SK-N-SH (cell line): ENCODE measurements at regions not wholly inside any gene's neighbourhood (a gene's known extent, or its start where the extent isn't known, plus 50 kb on each side); places are given as distances from the start of the nearest gene placed in this dataset.

ENCODE experiments used
- CTCF ChIA-PET: fragments of 300-600, 350-600 bp; formaldehyde crosslinking; extraction: SDS; loops from one replicate; lab custom pipeline; 2021; lab: Yijun Ruan, JAX
- POLR2A ChIA-PET: fragments of 350-600 bp; sonication (Branson Sonifier 250); formaldehyde crosslinking; extraction: SDS; loops from one replicate; lab custom pipeline; 2020; ENCODE audit warnings: antibody characterized with exemption, inconsistent platforms; lab: Yijun Ruan, JAX
- DNase-seq: peaks from one replicate; pipeline ENCODE4 v3.0.0; 2012
- H2AFZ ChIP-seq: fragments of 200-600 bp; sonication (generic); 2 replicates; pipeline ENCODE4 v1.8.1; 2016; ENCODE audit warnings: antibody characterized with exemption, mild to moderate bottlenecking, low read depth
- H3F3A ChIP-seq: fragments of 200-600 bp; sonication (generic); replicated peaks from 2 replicates; pipeline ENCODE3; 2016; ENCODE audit warnings: antibody characterized with exemption, mild to moderate bottlenecking; ENCODE audit not compliant: insufficient read depth
- H3K27ac ChIP-seq, 2 experiments: fragments of 200-500 bp in 1 of 2; fragments of 200-600 bp in 1 of 2; sonication (Bioruptor generic) in 1 of 2; sonication (generic), shearing (Covaris generic) in 1 of 2; 2 replicates each; pipeline versions ENCODE4 v1.5.1 to v1.6.1; 2014 to 2016; ENCODE audit warnings: low read depth in 2 of 2, inconsistent platforms in 1 of 2, low read length in 1 of 2, mild to moderate bottlenecking in 1 of 2, mixed read lengths in 1 of 2
- H3K27me3 ChIP-seq: fragments of 200-600 bp; sonication (generic), shearing (Covaris generic); 2 replicates; pipeline ENCODE4 v1.6.1; 2016; ENCODE audit warnings: mixed run types; ENCODE audit not compliant: insufficient read depth
- H3K36me3 ChIP-seq, 2 experiments: fragments of 200-500 bp in 1 of 2; fragments of 200-600 bp in 1 of 2; sonication (Bioruptor generic) in 1 of 2; sonication (generic) in 1 of 2; replicated peaks in 1 of 2; 2 replicates each; pipeline versions ENCODE3 to v1.5.1; 2014 to 2016; ENCODE audit warnings: low read length in 1 of 2, mild to moderate bottlenecking in 1 of 2; ENCODE audit not compliant: insufficient read depth in 2 of 2, control insufficient read depth in 1 of 2
- H3K4me1 ChIP-seq, 2 experiments: fragments of 200-500 bp in 1 of 2; fragments of 200-600 bp in 1 of 2; sonication (Bioruptor generic) in 1 of 2; sonication (generic), shearing (Covaris generic) in 1 of 2; 2 replicates each; pipeline versions ENCODE4 v1.5.1 to v1.6.1; 2014 to 2016; ENCODE audit warnings: low read depth in 1 of 2, low read length in 1 of 2, mixed run types in 1 of 2; ENCODE audit not compliant: insufficient read depth in 2 of 2, control insufficient read depth in 1 of 2
- H3K4me2 ChIP-seq: fragments of 200-600 bp; sonication (generic), shearing (Covaris generic); 2 replicates; pipeline ENCODE4 v1.6.1; 2017; ENCODE audit warnings: mixed run types
- H3K4me3 ChIP-seq, 2 experiments: fragments of 200-500 bp in 1 of 2; fragments of 200-600 bp in 1 of 2; sonication (Bioruptor generic) in 1 of 2; sonication (generic), shearing (Covaris generic) in 1 of 2; 2 replicates each; pipeline versions ENCODE4 v1.5.1 to v1.8.1; 2014 to 2016; ENCODE audit warnings: low read depth in 2 of 2, inconsistent platforms in 1 of 2, low read length in 1 of 2, mild to moderate bottlenecking in 1 of 2, mixed read lengths in 1 of 2, moderate library complexity in 1 of 2
- H3K79me2 ChIP-seq: fragments of 200-600 bp; sonication (generic); 2 replicates; pipeline ENCODE4 v1.8.1; 2017; ENCODE audit warnings: mild to moderate bottlenecking; ENCODE audit not compliant: insufficient read depth
- H3K9ac ChIP-seq: fragments of 200-600 bp; sonication (generic); 2 replicates; pipeline ENCODE4 v1.6.1; 2017; ENCODE audit warnings: mixed run types
- H3K9me2 ChIP-seq: fragments of 200-600 bp; sonication (generic); 2 replicates; pipeline ENCODE4 v1.6.1; 2017; ENCODE audit warnings: mixed run types
- H3K9me3 ChIP-seq: fragments of 200-600 bp; sonication (generic); 2 replicates; pipeline ENCODE4 v1.6.1; 2017; ENCODE audit warnings: mixed run types, mild to moderate bottlenecking, moderate library complexity
- H4K20me1 ChIP-seq: fragments of 200-600 bp; sonication (generic); 2 replicates; pipeline ENCODE4 v1.6.1; 2017; ENCODE audit warnings: mild to moderate bottlenecking, mixed run types; ENCODE audit not compliant: insufficient read depth
- CHD2 ChIP-seq: fragments of 150-350 bp; IDR thresholded peaks from 2 replicates; pipeline ENCODE4 v1.6.1; 2018; ENCODE audit warnings: low read length; ENCODE audit not compliant: partially characterized antibody
- GABPA ChIP-seq: IDR thresholded peaks from 2 replicates; pipeline ENCODE4 v1.4.0; 2012; ENCODE audit warnings: low read depth, mild to moderate bottlenecking
- GATA2 ChIP-seq: sonication (generic); formaldehyde crosslinking; IDR thresholded peaks from 2 replicates; pipeline ENCODE4 v1.5.0; 2020; ENCODE audit warnings: mild to moderate bottlenecking, missing genetic modification reagents
- IRF3 ChIP-seq: fragments of 150-350 bp; IDR thresholded peaks from 2 replicates; pipeline ENCODE4 v1.6.1; 2016; ENCODE audit warnings: mild to moderate bottlenecking, low read depth, low read length
- MAX ChIP-seq: IDR thresholded peaks from 2 replicates; pipeline ENCODE4 v1.4.0; 2012; ENCODE audit warnings: low read depth
- NFIC ChIP-seq: IDR thresholded peaks from 2 replicates; pipeline ENCODE4 v1.4.0; 2012; ENCODE audit warnings: borderline replicate concordance
- NRF1 ChIP-seq: IDR thresholded peaks from 2 replicates; pipeline ENCODE4 v1.6.1; 2012; ENCODE audit warnings: low read depth, mild to moderate bottlenecking, low read length
- TCF12 ChIP-seq: IDR thresholded peaks from 2 replicates; pipeline ENCODE4 v1.4.0; 2012
- USF1 ChIP-seq: IDR thresholded peaks from 2 replicates; pipeline ENCODE4 v1.4.0; 2012; ENCODE audit warnings: low read depth, borderline replicate concordance
- YY1 ChIP-seq: IDR thresholded peaks from 2 replicates; pipeline ENCODE4 v1.4.0; 2012; ENCODE audit warnings: low read depth, mild to moderate bottlenecking
- WGBS: methylation state at CpG from one replicate; pipeline ENCODE4 v1.1.6; 2017; ENCODE audit warnings: low lambda C conversion rate; 5-methylcytosine and 5-hydroxymethylcytosine counted together

GRCh38 chr4:131248314-131248713 is 1900.8 kb upstream of the PCDH10 start:
- no peak for TF ChIP-seq MAX
- CTCF ChIA-PET = no interaction called here
- H3K9me3 ChIP-seq = no peaks in the 10 kb centered on the region
- no peaks in the 10 kb centered on the region for H3K79me2 ChIP-seq
- no peak overlapping the region for H3K9ac ChIP-seq
- no peak overlapping the region for H3K4me2 ChIP-seq
- H3K9me2 ChIP-seq = no peaks in the 10 kb centered on the region
- DNase-seq = no peak
- H3K36me3 ChIP-seq = no peaks in the 10 kb centered on the region
- H3K4me3 ChIP-seq = no peak overlapping the region
- H2AFZ ChIP-seq = no peak overlapping the region
- no peaks in the 10 kb centered on the region for H3K4me1 ChIP-seq
- no peaks in the 10 kb centered on the region for H3K27me3 ChIP-seq
- no peaks in the 10 kb centered on the region for H4K20me1 ChIP-seq
- H3F3A ChIP-seq = no peaks in the 10 kb centered on the region
- H3K27ac ChIP-seq = no peak overlapping the region
- 0% methylated on average over 1 of the region's 1 CpG for WGBS
- POLR2A ChIA-PET = no interaction called here

GRCh38 chr4:131251321-131251720 is 1897.8 kb upstream of the PCDH10 start:
- H3F3A ChIP-seq = no peaks in the 10 kb centered on the region
- no peaks in the 10 kb centered on the region for H3K4me1 ChIP-seq
- H3K9me2 ChIP-seq = no peaks in the 10 kb centered on the region
- POLR2A ChIA-PET = no interaction called here
- no peaks in the 10 kb centered on the region for H3K79me2 ChIP-seq
- no peak overlapping the region for H3K4me2 ChIP-seq
- H3K9me3 ChIP-seq = no peaks in the 10 kb centered on the region
- CTCF ChIA-PET = no interaction called here
- WGBS = 34% methylated on average over 3 of the region's 3 CpGs
- TF ChIP-seq GATA2 (CRISPR knock-in tag) = no peak
- TF ChIP-seq CHD2 = no peak
- no peak for TF ChIP-seq TCF12
- TF ChIP-seq IRF3 = no peak
- TF ChIP-seq USF1 = no peak
- no peak for TF ChIP-seq GABPA
- TF ChIP-seq NRF1 = no peak
- TF ChIP-seq NFIC = no peak
- H3K27me3 ChIP-seq = no peaks in the 10 kb centered on the region
- no peak overlapping the region for H3K27ac ChIP-seq
- no peak overlapping the region for H2AFZ ChIP-seq
- no peaks in the 10 kb centered on the region for H4K20me1 ChIP-seq
- no peaks in the 10 kb centered on the region for H3K36me3 ChIP-seq
- H3K9ac ChIP-seq = no peak overlapping the region
- H3K4me3 ChIP-seq = no peak overlapping the region
- DNase-seq = no peak

GRCh38 chr4:131257241-131257640 is 1891.9 kb upstream of the PCDH10 start:
- ChIA-PET POLR2A (no interaction called here), CTCF (no interaction called here)
- no peaks in the 10 kb centered on the region for H3K36me3 ChIP-seq
- DNase-seq = no peak
- no peak overlapping the region for H3K27ac ChIP-seq
- H2AFZ ChIP-seq = no peak overlapping the region
- H4K20me1 ChIP-seq = no peaks in the 10 kb centered on the region
- TF ChIP-seq CHD2 (no peak), YY1 (no peak)
- no peaks in the 10 kb centered on the region for H3K9me3 ChIP-seq
- H3K4me3 ChIP-seq = no peak overlapping the region
- H3K4me2 ChIP-seq = no peak overlapping the region
- H3K27me3 ChIP-seq = no peaks in the 10 kb centered on the region
- no peaks in the 10 kb centered on the region for H3K9me2 ChIP-seq
- H3F3A ChIP-seq = no peaks in the 10 kb centered on the region
- H3K79me2 ChIP-seq = no peaks in the 10 kb centered on the region
- 4% methylated on average over 2 of the region's 2 CpGs for whole genome bisulfite sequencing
- H3K4me1 ChIP-seq = no peaks in the 10 kb centered on the region
- H3K9ac ChIP-seq = no peak overlapping the region
